ENCODE measurements at regions not wholly inside any gene's neighbourhood (a gene's known extent, or its start where the extent isn't known, plus 50 kb on each side); places are given as distances from the start of the nearest gene placed in this dataset.

DNA sequence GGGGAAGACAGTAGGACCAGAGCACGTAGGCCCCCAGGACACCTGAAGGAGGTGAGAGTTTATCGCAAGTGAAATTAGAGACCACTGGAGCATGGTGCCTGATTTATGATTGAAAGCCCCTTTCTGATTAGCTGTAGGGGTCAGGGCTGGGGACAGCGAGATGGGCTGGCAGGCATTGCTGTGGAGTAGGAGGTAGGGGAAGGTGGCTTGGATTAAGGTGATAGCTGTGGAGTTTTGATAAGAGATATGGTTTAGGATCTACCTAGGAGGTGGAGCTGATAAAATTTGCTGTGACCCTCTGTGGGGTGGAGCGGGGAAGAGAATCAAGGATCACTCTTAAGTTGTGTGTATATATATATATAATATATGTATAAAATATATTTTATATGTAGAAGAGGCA lies 157.5 kb downstream of the CD8B2 start:
- no peak for TF ChIP-seq CTCF (IDR thresholded peaks at IDR 0.05; ENCODE audit: low read depth, low read length, missing input control)
- no peak for TF ChIP-seq ZBTB33 (IDR thresholded peaks at IDR 0.05)
- no peak for TF ChIP-seq MAX (IDR thresholded peaks at IDR 0.05)
- TF ChIP-seq GABPA (IDR thresholded peaks at IDR 0.05 in 1 of 2, conservative IDR thresholded peaks at IDR 0.05 in 1 of 2), result no peak
- TF ChIP-seq FOXA1 (IDR thresholded peaks at IDR 0.05), result no peak
- TF ChIP-seq, protein P1, sequence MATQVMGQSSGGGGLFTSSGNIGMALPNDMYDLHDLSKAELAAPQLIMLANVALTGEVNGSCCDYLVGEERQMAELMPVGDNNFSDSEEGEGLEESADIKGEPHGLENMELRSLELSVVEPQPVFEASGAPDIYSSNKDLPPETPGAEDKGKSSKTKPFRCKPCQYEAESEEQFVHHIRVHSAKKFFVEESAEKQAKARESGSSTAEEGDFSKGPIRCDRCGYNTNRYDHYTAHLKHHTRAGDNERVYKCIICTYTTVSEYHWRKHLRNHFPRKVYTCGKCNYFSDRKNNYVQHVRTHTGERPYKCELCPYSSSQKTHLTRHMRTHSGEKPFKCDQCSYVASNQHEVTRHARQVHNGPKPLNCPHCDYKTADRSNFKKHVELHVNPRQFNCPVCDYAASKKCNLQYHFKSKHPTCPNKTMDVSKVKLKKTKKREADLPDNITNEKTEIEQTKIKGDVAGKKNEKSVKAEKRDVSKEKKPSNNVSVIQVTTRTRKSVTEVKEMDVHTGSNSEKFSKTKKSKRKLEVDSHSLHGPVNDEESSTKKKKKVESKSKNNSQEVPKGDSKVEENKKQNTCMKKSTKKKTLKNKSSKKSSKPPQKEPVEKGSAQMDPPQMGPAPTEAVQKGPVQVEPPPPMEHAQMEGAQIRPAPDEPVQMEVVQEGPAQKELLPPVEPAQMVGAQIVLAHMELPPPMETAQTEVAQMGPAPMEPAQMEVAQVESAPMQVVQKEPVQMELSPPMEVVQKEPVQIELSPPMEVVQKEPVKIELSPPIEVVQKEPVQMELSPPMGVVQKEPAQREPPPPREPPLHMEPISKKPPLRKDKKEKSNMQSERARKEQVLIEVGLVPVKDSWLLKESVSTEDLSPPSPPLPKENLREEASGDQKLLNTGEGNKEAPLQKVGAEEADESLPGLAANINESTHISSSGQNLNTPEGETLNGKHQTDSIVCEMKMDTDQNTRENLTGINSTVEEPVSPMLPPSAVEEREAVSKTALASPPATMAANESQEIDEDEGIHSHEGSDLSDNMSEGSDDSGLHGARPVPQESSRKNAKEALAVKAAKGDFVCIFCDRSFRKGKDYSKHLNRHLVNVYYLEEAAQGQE (IDR thresholded peaks at IDR 0.05), result no peak
- TF ChIP-seq, protein P2, sequence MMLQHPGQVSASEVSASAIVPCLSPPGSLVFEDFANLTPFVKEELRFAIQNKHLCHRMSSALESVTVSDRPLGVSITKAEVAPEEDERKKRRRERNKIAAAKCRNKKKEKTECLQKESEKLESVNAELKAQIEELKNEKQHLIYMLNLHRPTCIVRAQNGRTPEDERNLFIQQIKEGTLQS (IDR thresholded peaks at IDR 0.05), result no peak
- TF ChIP-seq SP1 (IDR thresholded peaks at IDR 0.05), result no peak
- TF ChIP-seq JUND (IDR thresholded peaks at IDR 0.05), result no peak
- TF ChIP-seq RAD21 (IDR thresholded peaks at IDR 0.05), result no peak
- TF ChIP-seq YY1 (IDR thresholded peaks at IDR 0.05), result no peak
- TF ChIP-seq TAF1 (conservative IDR thresholded peaks at IDR 0.05), result no peak
- no peak for TF ChIP-seq EGR1 (IDR thresholded peaks at IDR 0.05; ENCODE audit: low read depth in 2 of 2)

All from liver (tissue), 3 donors.